OCI-LY3 (cell line): ENCODE measurements at regions not wholly inside any gene's neighbourhood (a gene's known extent, or its start where the extent isn't known, plus 50 kb on each side); places are given as distances from the start of the nearest gene placed in this dataset.

Experiments
- H2AFZ ChIP-seq: fragments of 200-600, 300-600 bp; shearing (Covaris generic); 2 replicates; pipeline ENCODE4 v1.6.0; 2014; ENCODE audit warnings: antibody characterized with exemption, low read depth, low read length
- H3K27ac ChIP-seq: fragments of 200-600, 300-600 bp; sonication (generic); 2 replicates; pipeline ENCODE4 v1.5.1; 2014; ENCODE audit warnings: mild to moderate bottlenecking, low read length, moderate library complexity, mixed read lengths
- H3K27me3 ChIP-seq: fragments of 200-600, 300-600 bp; sonication (generic); 2 replicates; pipeline ENCODE4 v1.6.1; 2014; ENCODE audit warnings: low read depth, low read length, mixed read lengths
- H3K36me3 ChIP-seq: fragments of 200-600, 300-600 bp; sonication (generic); replicated peaks from 2 replicates; pipeline ENCODE3; 2014; ENCODE audit warnings: low read depth, low read length, mixed read lengths
- H3K4me1 ChIP-seq: fragments of 300-600, 200-600 bp; sonication (generic); 2 replicates; pipeline ENCODE4 v1.6.1; 2014; ENCODE audit warnings: low read length, mixed read lengths
- H3K4me2 ChIP-seq: fragments of 200-600, 300-600 bp; sonication (generic); 2 replicates; pipeline ENCODE4 v1.6.1; 2014; ENCODE audit warnings: low read length, mixed read lengths
- H3K4me3 ChIP-seq: fragments of 300-600, 200-600 bp; sonication (generic); 2 replicates; pipeline ENCODE4 v1.5.1; 2014; ENCODE audit warnings: antibody characterized with exemption, mild to moderate bottlenecking, low read length, moderate library complexity
- H3K79me2 ChIP-seq: fragments of 300-600, 200-600 bp; shearing (Covaris generic); 2 replicates; pipeline ENCODE4 v1.6.1; 2014; ENCODE audit warnings: mild to moderate bottlenecking, low read length, mixed read lengths
- H3K9ac ChIP-seq: fragments of 300-600, 200-600 bp; shearing (Covaris generic); 2 replicates; pipeline ENCODE4 v1.6.0; 2014; ENCODE audit warnings: mild to moderate bottlenecking, low read length, moderate library complexity
- H3K9me3 ChIP-seq: fragments of 200-600, 300-600 bp; shearing (Covaris generic); 2 replicates; pipeline ENCODE4 v1.6.1; 2014; ENCODE audit warnings: low read length, mixed read lengths; ENCODE audit not compliant: insufficient read depth
- H4K20me1 ChIP-seq: fragments of 200-600, 300-600 bp; sonication (generic); 2 replicates; pipeline ENCODE4 v1.6.1; 2016; ENCODE audit warnings: low read length, mixed read lengths; ENCODE audit not compliant: insufficient read depth
- CTCF ChIP-seq: fragments of 200-600, 300-600 bp; sonication (generic); IDR thresholded peaks from 2 replicates; pipeline ENCODE4 v1.5.1; 2014; ENCODE audit warnings: antibody characterized with exemption, low read length, low read depth
- EZH2phosphoT487 ChIP-seq: fragments of 200-600 bp; shearing (Covaris generic); IDR thresholded peaks from 2 replicates; pipeline ENCODE4 v1.6.1; 2018; ENCODE audit warnings: antibody characterized with exemption, mixed run types, low read depth

- Histone ChIP-seq H3K9me3 (no peaks in the 10 kb centered on the region), H3K27me3 (peaks cover 15% of the 10 kb centered on the region)
Observed at GRCh38 chr10:2942938-2943337, 124.4 kb upstream of the PFKP start.

GRCh38 chr10:2938869-2939268, 128.5 kb upstream of the PFKP start:
- 0 out of 2 replicates have a peak overlapping the region, but pooled peaks have one; percentile 1 for H3K4me3 ChIP-seq
- no peaks in the 10 kb centered on the region for H3K79me2 ChIP-seq
- H3K4me2 ChIP-seq, result peak overlapping the region; percentile 27
- H3K36me3 ChIP-seq, result no peaks in the 10 kb centered on the region
- H3K4me1 ChIP-seq, result peaks cover 23% of the 10 kb centered on the region
- TF ChIP-seq EZH2phosphoT487, result no peak
- peak; percentile 50 for TF ChIP-seq CTCF
- no peak overlapping the region for H3K9ac ChIP-seq
- no peaks in the 10 kb centered on the region for H3K9me3 ChIP-seq
- peaks cover 21% of the 10 kb centered on the region for H3K27me3 ChIP-seq
- no peak overlapping the region for H2AFZ ChIP-seq
- no peak overlapping the region for H3K27ac ChIP-seq
- H4K20me1 ChIP-seq, result no peaks in the 10 kb centered on the region

More at GRCh38 chr10:2942938-2943337, 124.4 kb upstream of the PFKP start:
- Histone ChIP-seq H2AFZ (no peak overlapping the region), H3K79me2 (no peaks in the 10 kb centered on the region), H3K9ac (no peak overlapping the region), H3K4me1 (peaks cover 27% of the 10 kb centered on the region), H3K36me3 (no peaks in the 10 kb centered on the region), H3K4me3 (no peak overlapping the region), H4K20me1 (no peaks in the 10 kb centered on the region), H3K4me2 (peak overlapping the region; percentile 24; the same call in 1 of the 2 replicates), H3K27ac (no peak overlapping the region)
- TF ChIP-seq EZH2phosphoT487, result no peak

GRCh38 chr10:2936816-2937215, 130.5 kb upstream of the PFKP start:
- Histone ChIP-seq H3K4me2 (no peak overlapping the region), H3K9ac (no peak overlapping the region)
- no peak for TF ChIP-seq CTCF
- no peak for TF ChIP-seq EZH2phosphoT487

GRCh38 chr10:2935647-2936386, 131.5 kb upstream of the PFKP start:
- peaks cover 20% of the 10 kb centered on the region for H3K4me1 ChIP-seq
- no peaks in the 10 kb centered on the region for H3K79me2 ChIP-seq
- no peak overlapping the region for H3K4me2 ChIP-seq
- TF ChIP-seq EZH2phosphoT487 (no peak), CTCF (no peak)
- H3K27me3 ChIP-seq, result peaks cover 21% of the 10 kb centered on the region
- no peak overlapping the region for H3K9ac ChIP-seq
- no peak overlapping the region for H3K4me3 ChIP-seq
- no peaks in the 10 kb centered on the region for H3K9me3 ChIP-seq
- H3K36me3 ChIP-seq, result no peaks in the 10 kb centered on the region
- no peak overlapping the region for H3K27ac ChIP-seq
- no peaks in the 10 kb centered on the region for H4K20me1 ChIP-seq
- no peak overlapping the region for H2AFZ ChIP-seq

More at GRCh38 chr10:2936816-2937215, 130.5 kb upstream of the PFKP start:
- Histone ChIP-seq H3K36me3 (no peaks in the 10 kb centered on the region), H3K9me3 (no peaks in the 10 kb centered on the region), H3K4me3 (no peak overlapping the region), H2AFZ (no peak overlapping the region), H4K20me1 (no peaks in the 10 kb centered on the region), H3K4me1 (peaks cover 20% of the 10 kb centered on the region), H3K79me2 (no peaks in the 10 kb centered on the region), H3K27me3 (peaks cover 21% of the 10 kb centered on the region), H3K27ac (no peak overlapping the region)
